Left ventricle myocardium inferior (tissue), 1 donor: ENCODE measurements at regions not wholly inside any gene's neighbourhood (a gene's known extent, or its start where the extent isn't known, plus 50 kb on each side); places are given as distances from the start of the nearest gene placed in this dataset.

ENCODE experiments used
- DNase-seq: peaks from one replicate; pipeline ENCODE4 v3.0.0-alpha.2; 2020
- H3K27ac ChIP-seq: fragments of 200-600 bp; replicated peaks from 2 replicates; pipeline ENCODE4 v1.8.0; 2021
- H3K27me3 ChIP-seq: fragments of 200-600 bp; 2 replicates; pipeline ENCODE4 v1.8.0; 2021; ENCODE audit warnings: low read depth
- H3K36me3 ChIP-seq: fragments of 200-600 bp; 2 replicates; pipeline ENCODE4 v1.8.0; 2021
- H3K4me1 ChIP-seq: fragments of 200-600 bp; 2 replicates; pipeline ENCODE4 v1.8.0; 2021
- H3K4me3 ChIP-seq: fragments of 200-600 bp; 2 replicates; pipeline ENCODE4 v1.8.0; 2021; ENCODE audit warnings: mild to moderate bottlenecking, moderate library complexity
- H3K9me3 ChIP-seq: fragments of 200-600 bp; replicated peaks from 2 replicates; pipeline ENCODE4 v1.8.0; 2021
- intact Hi-C: fragments of 100-400 bp; cut with micrococcal nuclease; formaldehyde crosslinking; loops from one replicate; pipeline ENCODE4 v1.11.0; 2022
- TF ChIP-seq, protein P1 (sequence below): fragments of 200-600 bp; IDR thresholded peaks from 2 replicates; pipeline ENCODE4 v1.8.0; 2021; ENCODE audit warnings: antibody characterized with exemption, mild to moderate bottlenecking, borderline replicate concordance
- donor health status: DM: no; HTN: yes; CAD: no; lungs with severe emphysema.

DNA sequence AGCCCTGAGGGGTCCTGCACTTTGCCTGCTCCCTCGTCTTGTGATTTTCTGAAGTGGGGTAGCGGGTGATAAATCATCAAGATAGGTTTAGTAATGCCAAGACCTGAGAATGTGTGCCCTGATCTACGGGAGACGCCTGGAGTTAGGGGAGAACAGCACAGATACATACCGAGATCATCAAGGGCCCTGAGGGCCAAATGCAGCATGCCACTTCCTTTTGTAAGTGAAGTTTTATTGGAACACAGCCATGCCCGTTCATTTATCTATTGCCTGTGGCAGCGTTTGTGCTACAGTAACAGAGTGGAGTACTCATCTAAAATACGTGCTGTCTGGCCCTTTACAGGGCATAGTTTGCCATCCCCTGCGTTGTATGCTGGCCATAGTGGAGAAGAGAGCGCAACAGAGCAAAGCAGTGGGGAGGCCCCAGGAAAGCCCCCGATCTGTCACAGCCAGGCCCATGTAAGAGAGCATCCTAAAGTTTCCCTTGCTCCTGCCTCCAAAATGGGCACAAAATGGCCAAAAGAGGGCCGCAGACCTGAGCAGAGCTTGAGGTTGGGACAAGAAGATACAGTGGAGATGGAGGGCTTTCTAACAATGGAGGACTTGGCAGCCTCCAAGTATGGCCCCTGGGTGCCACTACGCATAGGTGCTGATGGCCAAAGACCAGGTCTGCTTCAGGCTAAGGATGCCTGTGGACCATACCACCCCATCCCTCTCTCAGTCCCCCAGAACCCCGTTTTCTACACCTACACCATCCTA is 167.0 kb downstream of the SMIM20 start:
- TF ChIP-seq, protein P1, sequence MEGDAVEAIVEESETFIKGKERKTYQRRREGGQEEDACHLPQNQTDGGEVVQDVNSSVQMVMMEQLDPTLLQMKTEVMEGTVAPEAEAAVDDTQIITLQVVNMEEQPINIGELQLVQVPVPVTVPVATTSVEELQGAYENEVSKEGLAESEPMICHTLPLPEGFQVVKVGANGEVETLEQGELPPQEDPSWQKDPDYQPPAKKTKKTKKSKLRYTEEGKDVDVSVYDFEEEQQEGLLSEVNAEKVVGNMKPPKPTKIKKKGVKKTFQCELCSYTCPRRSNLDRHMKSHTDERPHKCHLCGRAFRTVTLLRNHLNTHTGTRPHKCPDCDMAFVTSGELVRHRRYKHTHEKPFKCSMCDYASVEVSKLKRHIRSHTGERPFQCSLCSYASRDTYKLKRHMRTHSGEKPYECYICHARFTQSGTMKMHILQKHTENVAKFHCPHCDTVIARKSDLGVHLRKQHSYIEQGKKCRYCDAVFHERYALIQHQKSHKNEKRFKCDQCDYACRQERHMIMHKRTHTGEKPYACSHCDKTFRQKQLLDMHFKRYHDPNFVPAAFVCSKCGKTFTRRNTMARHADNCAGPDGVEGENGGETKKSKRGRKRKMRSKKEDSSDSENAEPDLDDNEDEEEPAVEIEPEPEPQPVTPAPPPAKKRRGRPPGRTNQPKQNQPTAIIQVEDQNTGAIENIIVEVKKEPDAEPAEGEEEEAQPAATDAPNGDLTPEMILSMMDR, result no peak
- H3K9me3 ChIP-seq, result peaks cover 10% of the 10 kb centered on the region
- H3K36me3 ChIP-seq, result no peaks in the 10 kb centered on the region
- H3K4me1 ChIP-seq, result peaks cover 9% of the 10 kb centered on the region
- DNase-seq, result no peak
- H3K4me3 ChIP-seq, result no peak overlapping the region
- H3K27me3 ChIP-seq, result peaks cover 25% of the 10 kb centered on the region
- no peak overlapping the region for H3K27ac ChIP-seq
- intact Hi-C loops, result loop anchor here (10.0 kb wide), 1 partner anchor 214 kb away; no protein-coding TSS in a partner anchor

DNA sequence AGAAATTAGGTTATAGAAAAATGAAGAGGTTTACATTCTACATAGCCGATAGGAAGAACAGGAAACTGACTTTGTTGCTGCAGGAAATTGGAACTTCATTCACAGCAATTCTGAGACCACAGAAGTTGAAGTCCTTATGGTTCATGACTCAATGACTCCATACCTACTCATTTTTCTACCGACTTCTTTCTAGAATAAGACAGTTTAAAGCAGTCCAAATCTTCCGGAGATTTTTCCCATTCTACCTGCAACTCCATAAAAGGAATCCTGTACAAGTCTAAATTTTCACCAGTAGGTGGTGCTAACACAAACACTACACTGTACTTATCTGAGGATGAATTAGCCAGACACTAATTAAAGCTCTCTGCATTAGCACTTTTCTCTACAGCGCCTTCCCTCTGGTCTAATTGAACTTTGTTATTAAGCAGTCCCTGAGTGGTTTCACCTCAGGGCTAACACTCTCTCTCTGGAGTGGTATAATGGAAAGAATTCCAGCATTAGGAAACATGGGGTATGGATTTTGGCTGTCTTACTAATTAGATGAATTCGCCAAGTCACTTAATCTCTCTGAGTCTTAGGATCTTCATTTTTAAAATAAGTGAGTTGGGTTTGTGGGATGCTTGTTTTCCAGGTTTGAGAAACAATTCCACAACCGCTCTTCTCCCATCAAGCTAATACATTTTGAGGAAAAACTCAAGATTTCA is 167.9 kb downstream of the SMIM20 start:
- peaks cover 12% of the 10 kb centered on the region for H3K4me1 ChIP-seq

DNA sequence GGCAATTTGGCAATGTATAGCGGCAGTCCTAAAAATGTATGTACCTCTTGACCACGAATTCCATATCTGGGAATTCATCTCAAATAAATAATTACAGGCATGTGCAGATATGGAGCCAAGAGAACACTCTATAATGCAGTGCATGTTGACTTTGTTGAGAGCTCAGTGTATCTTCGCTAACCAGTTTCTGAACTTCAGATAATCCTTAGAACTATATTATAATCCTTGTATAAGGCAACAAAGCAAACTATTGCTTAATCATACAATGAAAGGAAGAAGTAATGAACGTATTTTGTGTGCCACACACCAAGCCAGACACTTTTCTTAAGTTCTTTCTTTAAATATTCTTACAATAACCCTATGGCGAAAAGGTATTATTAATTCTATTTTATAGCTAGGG is 168.5 kb downstream of the SMIM20 start:
- intact Hi-C loops, result loop anchor here (10.0 kb wide), 1 partner anchor 212 kb away; no protein-coding TSS in a partner anchor

More for the DNA sequence above, 167.9 kb downstream of the SMIM20 start:
- Histone ChIP-seq H3K27ac (no peak overlapping the region), H3K4me3 (no peak overlapping the region), H3K27me3 (peaks cover 25% of the 10 kb centered on the region), H3K9me3 (peaks cover under 1% of the 10 kb centered on the region), H3K36me3 (no peaks in the 10 kb centered on the region)
- intact Hi-C loops, result loop anchor here (10.0 kb wide), 1 partner anchor 213 kb away; no protein-coding TSS in a partner anchor
- TF ChIP-seq, protein P1, result peak; percentile 79
- no peak for DNase-seq

DNA sequence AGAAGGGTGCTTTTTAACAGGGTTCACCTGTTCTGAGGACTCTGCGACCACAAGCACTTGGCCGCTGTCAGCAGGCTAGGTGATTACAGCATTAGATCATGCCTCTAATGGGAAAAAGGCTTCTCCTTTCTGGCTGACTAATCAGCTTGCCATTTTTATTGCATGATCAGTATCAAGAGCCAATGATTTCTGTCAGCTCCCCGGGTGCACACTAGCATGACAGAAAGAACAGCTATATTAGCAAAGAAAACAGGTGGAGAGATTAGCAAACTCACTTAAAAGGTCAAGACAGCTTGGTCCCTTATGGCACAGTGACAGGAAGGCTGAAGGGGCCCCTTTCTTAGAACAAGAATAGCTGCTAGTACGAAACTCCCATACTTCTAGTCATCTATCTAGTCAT is 170.0 kb downstream of the SMIM20 start:
- Histone ChIP-seq H3K4me3 (no peak overlapping the region), H3K36me3 (no peaks in the 10 kb centered on the region), H3K9me3 (no peaks in the 10 kb centered on the region), H3K27me3 (peaks cover 25% of the 10 kb centered on the region), H3K27ac (no peak overlapping the region), H3K4me1 (peaks cover 25% of the 10 kb centered on the region)
- DNase-seq, result no peak
- intact Hi-C loops, result loop anchor here (10.0 kb wide), 1 partner anchor 211 kb away; no protein-coding TSS in a partner anchor
- TF ChIP-seq, protein P1, result no peak

More for the DNA sequence above, 168.5 kb downstream of the SMIM20 start:
- TF ChIP-seq, protein P1, result no peak
- H3K27ac ChIP-seq, result no peak overlapping the region
- peaks cover 25% of the 10 kb centered on the region for H3K27me3 ChIP-seq
- no peaks in the 10 kb centered on the region for H3K9me3 ChIP-seq
- DNase-seq, result no peak
- peaks cover 16% of the 10 kb centered on the region for H3K4me1 ChIP-seq
- no peak overlapping the region for H3K4me3 ChIP-seq
- H3K36me3 ChIP-seq, result no peaks in the 10 kb centered on the region

DNA sequence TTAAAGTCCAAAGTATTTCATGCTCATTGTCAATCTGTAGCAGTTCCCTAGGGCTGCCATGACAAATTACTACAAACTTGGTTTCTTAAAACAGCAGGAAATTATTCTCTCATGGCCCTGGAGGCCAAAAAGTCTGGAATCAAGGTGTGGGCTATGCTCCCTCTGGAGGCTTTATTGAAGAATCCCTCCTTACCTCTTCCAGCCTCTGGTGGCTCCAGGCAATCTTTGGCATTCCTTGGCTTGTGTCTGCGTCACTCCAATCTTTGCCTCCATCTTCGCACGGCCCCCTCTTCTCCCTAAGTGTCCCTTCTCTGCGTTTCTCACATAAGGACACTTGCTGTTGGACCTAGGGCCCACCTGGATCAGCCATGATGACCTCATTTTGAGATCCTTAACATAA is 170.4 kb downstream of the SMIM20 start:
- TF ChIP-seq, protein P1, result no peak
- intact Hi-C loops, result loop anchor here (10.0 kb wide), 1 partner anchor 210 kb away; no protein-coding TSS in a partner anchor

More for the DNA sequence above, 170.4 kb downstream of the SMIM20 start:
- H3K4me3 ChIP-seq, result no peak overlapping the region
- no peaks in the 10 kb centered on the region for H3K9me3 ChIP-seq
- H3K4me1 ChIP-seq, result peaks cover 25% of the 10 kb centered on the region
- no peaks in the 10 kb centered on the region for H3K36me3 ChIP-seq
- no peak overlapping the region for H3K27ac ChIP-seq
- H3K27me3 ChIP-seq, result peaks cover 25% of the 10 kb centered on the region
- DNase-seq, result no peak
